NOMO-1 treated with DMSO at 0.1 percent for 48 hours (cell line): ENCODE measurements at regions not wholly inside any gene's neighbourhood (a gene's known extent, or its start where the extent isn't known, plus 50 kb on each side); places are given as distances from the start of the nearest gene placed in this dataset.
A peak's percentile ranks its signal among the peaks of the same experiment; 100 is the strongest.
"Not testable (repeated sequence)": the region's sequence is repeated elsewhere in the genome, so short reads cannot be mapped to it uniquely, and the experiment has no call there.

ENCODE experiments used
- DNase-seq: peaks from one replicate; lab custom pipeline; 2025; ENCODE audit not compliant: unreplicated experiment; lab: John Stamatoyannopoulos, UW

DNA sequence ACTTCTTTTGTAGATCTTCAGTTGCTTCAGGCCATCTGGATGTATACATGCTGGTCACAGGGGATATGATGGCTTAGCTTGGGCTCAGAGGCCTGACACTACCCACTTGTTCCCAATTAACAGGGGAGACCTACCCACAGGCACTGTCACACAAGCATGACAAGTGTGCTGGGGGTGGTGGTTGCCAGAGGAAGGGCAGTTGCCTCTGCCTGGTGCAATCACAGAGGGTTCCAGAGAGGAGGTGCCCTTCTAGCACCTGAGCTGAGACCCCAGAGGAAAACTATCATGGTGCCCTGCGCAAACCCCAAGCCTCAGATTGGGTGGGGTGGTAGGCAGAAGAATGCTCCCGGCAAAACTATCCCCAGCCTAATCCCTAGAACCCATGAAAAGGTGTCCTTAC is 65.6 kb upstream of the NANOS1 start:
- DNase-seq: no peak

DNA sequence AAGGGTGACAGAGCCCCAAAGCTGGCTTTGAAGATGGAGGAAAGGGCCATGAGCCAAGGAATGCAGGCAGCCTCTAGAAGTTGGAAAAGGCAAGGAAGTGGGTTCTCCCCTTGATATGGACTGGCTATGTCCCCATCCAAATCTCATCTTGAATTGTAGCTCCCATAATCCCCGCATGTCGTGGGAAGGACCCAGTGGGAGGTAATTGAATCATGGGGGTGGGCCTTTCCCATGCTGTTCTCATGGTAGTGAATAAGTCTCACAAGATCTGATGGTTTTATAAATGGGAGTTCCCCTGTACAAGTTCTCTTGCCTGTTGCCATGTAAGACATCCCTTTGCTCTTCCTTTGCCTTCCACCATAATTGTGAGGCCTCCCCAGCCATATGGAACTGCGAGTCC is 65.0 kb upstream of the NANOS1 start:
- DNase-seq: not testable (repeated sequence)

DNA sequence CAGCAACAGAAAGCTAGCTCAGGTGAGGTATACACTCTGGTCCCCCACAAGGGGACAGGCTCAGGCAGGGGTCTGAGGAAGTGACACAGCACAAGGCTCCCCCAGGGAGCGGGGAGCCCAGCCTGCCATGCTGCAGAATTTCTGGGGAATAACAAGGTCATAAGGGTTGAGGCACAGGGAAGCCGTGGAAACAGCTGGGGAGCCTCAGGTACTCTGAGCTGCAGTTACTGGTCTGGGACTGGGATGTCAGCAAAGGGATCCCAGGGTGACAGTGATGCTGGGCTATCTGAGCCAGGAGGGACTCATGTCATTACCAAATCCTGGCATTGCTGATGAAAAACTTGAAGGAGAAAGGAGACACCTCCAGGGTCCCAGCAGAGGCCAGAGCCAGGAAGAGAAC is 64.4 kb upstream of the NANOS1 start:
- DNase-seq: no peak

GRCh38 chr10:118965645-118966044 is 63.9 kb upstream of the NANOS1 start:
- no peak for DNase-seq

- DNase-seq: no peak
Measured at GRCh38 chr10:118966076-118966849, 63.3 kb upstream of the NANOS1 start.

DNA sequence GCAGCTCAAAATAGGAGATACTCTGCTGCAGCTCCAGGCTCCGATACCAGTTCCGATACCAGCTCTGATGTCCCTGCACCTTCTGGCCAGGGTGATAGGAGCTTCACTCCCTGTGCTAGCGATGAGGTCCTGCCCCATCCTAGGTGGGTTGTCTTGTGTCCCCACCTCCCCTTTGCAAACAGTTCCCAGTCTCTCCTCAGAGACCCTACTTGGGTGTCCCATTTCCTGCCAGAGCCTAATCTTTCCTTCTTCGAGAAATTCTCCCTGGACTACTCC is 62.7 kb upstream of the NANOS1 start:
- DNase-seq: no peak

DNA sequence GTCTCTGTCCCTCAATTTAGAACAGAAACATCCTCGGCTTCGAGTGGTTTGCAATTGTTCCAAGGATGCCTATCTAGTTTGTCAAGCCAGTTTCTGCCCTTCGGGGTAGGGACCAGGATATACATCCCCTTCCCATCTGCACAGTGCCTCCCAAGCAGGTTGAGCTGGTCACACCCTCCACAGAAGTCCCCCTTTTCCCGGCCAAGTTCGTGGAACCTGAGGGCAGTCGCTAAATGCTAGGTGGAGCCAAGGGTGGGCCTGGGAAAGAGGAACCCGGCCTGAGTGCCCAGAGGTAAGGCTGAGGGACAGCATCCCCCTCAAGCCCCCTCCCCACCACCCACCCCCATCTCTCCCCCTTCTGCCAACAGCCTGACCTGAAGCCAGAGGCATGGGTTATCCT is 62.4 kb upstream of the NANOS1 start:
- DNase-seq: no peak

DNA sequence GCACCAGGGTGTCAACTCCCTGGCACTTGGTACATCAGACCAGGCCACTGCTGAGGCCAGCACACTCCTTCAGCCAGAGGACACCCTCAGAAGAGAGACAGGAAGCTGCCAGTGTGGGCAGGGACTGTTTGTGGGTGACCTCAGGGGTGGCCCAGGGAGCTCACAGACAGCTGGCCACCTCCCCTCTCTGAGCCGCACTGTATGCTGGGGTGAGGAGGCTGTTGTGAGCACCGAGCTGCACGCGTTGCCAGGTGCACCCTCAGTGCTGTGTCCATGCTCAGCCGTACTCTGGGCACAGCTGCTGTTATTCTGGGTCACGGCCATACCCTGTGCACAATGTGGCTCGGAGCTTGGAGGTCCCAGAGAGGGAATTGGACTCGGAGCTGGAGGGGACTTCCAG is 61.5 kb upstream of the NANOS1 start:
- no peak for DNase-seq

GRCh38 chr10:118968482-118968881 is 61.0 kb upstream of the NANOS1 start:
- no peak for DNase-seq

- DNase-seq: no peak
Measured at GRCh38 chr10:118969014-118969413, 60.5 kb upstream of the NANOS1 start.

DNA sequence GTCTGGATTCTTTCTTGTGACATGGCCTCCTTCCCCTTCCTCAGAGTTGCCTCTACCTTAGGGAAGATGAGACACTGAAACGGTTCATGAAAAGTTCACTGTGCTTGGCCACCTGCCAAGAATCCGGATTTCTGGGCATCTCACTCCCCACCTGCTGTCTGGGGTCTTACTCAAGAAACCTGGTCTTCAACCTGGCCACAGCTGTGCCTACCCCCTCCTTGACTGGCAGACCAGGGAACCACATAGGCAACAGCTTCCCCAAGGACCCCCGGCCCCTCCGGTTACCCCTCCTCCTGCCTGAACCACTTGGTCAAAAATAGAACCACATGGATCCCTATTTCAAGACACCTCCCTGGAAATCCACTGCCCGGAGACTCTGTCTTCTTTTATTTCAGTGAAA is 58.7 kb upstream of the NANOS1 start:
- DNase-seq: no peak

GRCh38 chr10:118971187-118971586 is 58.3 kb upstream of the NANOS1 start:
- peak; percentile 7 for DNase-seq

DNA sequence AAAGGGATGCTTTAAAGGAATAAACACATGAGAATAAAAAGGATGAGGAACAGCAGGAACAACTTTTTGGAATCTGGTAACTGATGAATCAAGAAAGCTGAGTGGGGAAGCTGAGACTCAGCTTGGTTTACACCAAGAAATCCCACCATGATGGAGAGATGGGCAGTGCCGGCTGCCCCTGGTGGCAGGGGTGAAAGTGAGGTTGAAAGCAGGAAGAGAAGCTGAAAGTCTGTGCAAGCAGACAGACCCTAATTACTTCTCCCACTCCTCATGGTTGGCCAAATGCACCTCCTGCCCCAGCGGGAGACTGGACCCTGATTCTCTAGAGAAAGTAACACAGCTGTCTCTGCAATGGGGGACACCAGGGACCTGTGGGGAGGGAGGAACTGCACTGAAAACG is 57.6 kb upstream of the NANOS1 start:
- DNase-seq: no peak

GRCh38 chr10:118973744-118974143 is 55.8 kb upstream of the NANOS1 start:
- no peak for DNase-seq

DNA sequence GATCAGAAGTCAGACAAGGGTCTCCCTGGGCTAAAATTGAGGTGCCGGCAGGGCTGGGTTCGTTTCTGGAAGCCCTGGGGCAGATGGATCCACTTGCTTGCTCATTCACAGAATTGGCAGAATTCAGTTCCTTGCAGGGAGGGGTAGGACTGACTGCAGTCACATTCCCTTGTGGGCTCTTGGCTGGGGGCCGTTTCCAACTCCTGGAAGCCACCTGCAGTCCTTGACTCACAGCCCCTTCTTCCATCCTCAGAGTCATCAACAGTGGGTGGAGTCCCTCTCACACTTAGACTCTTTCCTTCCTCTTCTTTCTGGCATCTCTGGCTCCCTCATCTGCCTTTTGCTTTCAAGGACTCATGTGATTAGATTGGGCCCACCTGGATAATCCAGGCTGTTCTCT is 54.6 kb upstream of the NANOS1 start:
- DNase-seq: no peak

DNA sequence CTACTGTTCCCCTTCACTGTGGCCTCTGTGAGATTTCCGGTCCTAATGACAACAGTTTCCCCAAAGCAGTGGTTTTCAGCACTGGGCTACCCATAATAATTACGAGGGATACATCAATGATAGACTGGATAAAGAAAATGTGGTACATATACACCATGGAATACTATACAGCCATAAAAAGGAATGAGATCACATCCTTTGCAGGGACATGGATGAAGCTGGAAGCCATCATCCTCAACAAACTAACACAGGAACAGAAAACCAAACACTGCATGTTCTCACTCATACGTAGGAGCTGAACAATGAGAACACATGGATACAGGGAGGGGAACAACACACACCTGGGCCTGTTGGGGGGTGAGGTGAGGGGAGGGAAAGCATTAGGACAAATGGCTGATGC is 53.3 kb upstream of the NANOS1 start:
- DNase-seq: not testable (repeated sequence)

GRCh38 chr10:118977022-118977599 is 52.4 kb upstream of the NANOS1 start:
- no peak for DNase-seq

DNA sequence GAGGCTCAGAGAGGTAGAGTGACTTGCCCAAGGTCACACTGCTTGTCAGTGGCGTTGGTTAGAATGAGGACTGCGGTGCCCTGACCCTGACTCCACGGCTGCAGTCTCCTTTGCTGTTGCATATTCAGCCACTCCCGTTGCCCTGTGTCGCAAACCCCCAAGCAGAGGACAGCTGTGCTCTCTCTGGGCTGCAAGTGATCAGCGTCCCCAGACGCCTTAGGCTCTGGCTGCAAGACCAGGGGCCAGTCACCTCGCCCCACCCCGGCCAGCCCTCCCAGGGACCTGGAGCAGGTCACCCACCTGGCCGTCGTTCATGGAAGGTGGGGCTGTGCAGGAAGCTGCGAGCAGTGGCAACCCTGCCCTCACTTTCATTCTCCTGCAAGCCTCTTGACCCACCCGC is 51.7 kb upstream of the NANOS1 start:
- DNase-seq: no peak

DNA sequence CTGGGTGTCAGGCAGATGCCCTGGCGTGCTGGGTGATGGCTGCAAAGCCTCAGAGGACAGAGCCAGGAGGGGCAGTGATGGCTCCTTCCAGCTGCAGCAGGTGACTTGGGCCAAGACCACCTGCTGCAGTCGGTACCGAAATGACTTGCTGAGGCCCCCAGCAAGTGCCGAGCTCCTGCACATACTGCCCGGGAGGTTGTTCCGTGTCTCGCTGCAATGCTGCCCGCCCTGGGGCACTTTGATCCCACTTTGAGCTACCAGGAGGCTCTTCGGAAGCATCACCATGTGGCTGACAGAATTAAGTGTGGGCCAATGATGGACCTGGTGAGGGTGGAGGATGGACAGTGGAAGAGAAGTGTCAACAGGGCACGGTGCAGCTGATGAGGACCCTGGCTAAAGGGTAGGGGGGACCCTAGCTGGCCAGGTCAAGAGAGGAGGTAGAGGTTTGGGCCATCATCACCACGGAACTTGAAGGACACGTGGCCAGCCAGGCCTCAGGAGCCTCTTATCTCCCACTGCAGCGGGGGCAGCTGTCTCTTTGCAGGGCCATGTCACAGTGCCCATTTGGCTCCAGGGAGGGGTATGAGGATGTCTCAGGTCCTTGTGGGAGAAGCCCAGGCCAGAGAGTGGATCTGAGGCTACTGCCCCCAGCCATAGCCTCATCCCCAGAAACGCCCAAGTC is 51.1 kb upstream of the NANOS1 start:
- DNase-seq: no peak

DNA sequence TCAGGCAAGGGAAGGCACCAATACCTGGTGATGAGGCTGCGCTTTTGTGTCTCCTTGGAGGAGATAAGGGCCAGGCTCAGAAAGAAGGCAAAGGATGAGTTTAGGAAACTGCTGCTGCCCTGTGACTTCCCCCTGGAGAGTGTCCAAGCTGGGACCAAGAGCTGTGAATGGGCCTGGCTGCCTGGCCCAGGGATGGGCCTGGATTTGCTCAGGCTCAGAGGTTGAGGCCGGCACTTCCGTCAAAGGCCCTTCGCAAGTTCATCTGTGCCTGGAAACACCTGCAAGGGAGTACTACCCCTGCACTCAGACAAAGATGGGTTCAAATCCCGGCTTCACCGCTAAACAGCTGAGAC is 50.5 kb upstream of the NANOS1 start:
- no peak for DNase-seq

DNA sequence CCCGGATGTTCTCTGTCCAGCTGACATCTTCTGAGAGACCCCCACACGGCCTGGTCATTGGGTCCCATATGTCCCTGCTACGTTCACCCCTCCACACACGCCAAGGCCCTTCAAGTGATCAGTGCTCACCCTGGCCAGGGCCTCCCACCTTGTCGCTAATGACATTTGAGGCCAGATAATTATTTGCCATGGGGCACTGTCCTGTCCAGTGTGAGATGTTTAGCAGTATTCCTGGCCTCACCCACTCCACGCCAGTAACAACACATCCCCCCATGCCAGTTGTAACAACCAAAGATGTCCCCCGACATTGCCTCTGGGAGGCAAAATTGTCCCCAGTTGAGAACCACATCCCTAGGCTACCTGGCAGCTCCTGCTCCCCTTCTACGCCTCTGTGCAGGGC is 49.9 kb upstream of the NANOS1 start:
- no peak for DNase-seq
